ENCODE measurements at regions not wholly inside any gene's neighbourhood (a gene's known extent, or its start where the extent isn't known, plus 50 kb on each side); places are given as distances from the start of the nearest gene placed in this dataset.

GRCh38 chr1:163257763-163258162 lies 55.0 kb upstream of the RGS5 start:
- no peak for DNase-seq (ENCODE audit: low read depth)

GRCh38 chr1:163258181-163258580 lies 55.5 kb upstream of the RGS5 start:
- DNase-seq (ENCODE audit: low read depth): peak; percentile 39

GRCh38 chr1:163263818-163264655 lies 57.7 kb upstream of the NUF2 start:
- DNase-seq (ENCODE audit: low read depth): peak; percentile 46

- no peak for DNase-seq (ENCODE audit: low read depth)
Observed at GRCh38 chr1:163265547-163265946, 56.2 kb upstream of the NUF2 start.

GRCh38 chr1:163267962-163268361 lies 53.8 kb upstream of the NUF2 start:
- DNase-seq (ENCODE audit: low read depth): peak; percentile 15

- DNase-seq (ENCODE audit: low read depth): no peak
Observed at GRCh38 chr1:163271535-163271934, 50.2 kb upstream of the NUF2 start.

Data from amniotic epithelial cell (primary cell).